H1 (cell line): ENCODE measurements at regions not wholly inside any gene's neighbourhood (a gene's known extent, or its start where the extent isn't known, plus 50 kb on each side); places are given as distances from the start of the nearest gene placed in this dataset.

ENCODE experiments used
- RXRA ChIP-seq: IDR thresholded peaks from 2 replicates; pipeline ENCODE4 v1.6.1; 2011; ENCODE audit warnings: low read depth, mild to moderate bottlenecking, low read length, moderate library complexity; ENCODE audit not compliant: insufficient read depth

DNA sequence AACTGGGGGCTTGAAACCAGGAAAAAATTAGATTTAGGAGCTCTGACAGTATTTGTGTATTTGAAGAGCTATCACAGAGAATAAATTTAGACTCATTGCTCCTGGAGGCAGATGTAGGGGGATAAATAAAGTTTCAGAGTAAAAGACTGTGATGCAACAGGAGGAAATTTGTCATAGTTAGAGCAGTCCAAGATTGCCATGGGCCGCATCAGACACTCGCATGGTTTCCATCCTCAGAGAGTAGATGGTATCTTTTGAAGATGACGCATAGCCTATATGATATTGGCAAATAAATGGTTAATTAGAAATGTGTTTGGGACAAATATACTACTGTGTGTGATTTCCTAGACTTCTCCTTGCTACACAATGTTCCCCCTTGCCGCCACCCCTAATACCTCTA is 170.5 kb downstream of the FTCDNL1 start (continued):
- TF ChIP-seq RXRA, result no peak
